PC-9 (cell line): ENCODE measurements at regions not wholly inside any gene's neighbourhood (a gene's known extent, or its start where the extent isn't known, plus 50 kb on each side); places are given as distances from the start of the nearest gene placed in this dataset.

Experiments
- CTCF ChIP-seq: fragments of 200-600 bp; sonication (generic); conservative IDR thresholded peaks from 2 replicates; pipeline ENCODE4 v1.6.1; 2017; ENCODE audit warnings: mixed run types, antibody characterized with exemption, mild to moderate bottlenecking, moderate library complexity
- EZH2 ChIP-seq: fragments of 200-600 bp; sonication (generic); IDR thresholded peaks from 2 replicates; pipeline ENCODE4 v1.8.0; 2017; ENCODE audit warnings: antibody characterized with exemption, low read depth

DNA sequence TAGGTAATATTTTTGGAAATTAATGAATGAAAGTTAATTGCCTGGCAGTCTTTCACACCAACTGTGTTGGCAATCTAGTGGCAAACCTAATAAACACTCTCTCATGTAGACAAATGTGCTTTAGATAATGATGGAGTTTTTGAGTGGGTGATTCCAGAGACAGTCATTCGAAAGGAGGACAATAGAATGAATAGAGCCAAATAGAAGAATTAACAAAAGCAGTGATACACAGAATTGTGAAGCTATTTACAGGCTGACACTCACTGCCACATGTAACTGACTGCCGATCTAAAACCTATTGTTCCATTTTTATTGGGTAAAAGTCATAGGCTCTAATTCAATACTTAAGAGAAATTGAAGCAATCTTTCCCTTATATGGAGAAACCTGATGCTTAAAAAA is 338.5 kb downstream of the PCDH7 start:
- no peak for TF ChIP-seq CTCF
- no peak for TF ChIP-seq EZH2
